ENCODE measurements at regions not wholly inside any gene's neighbourhood (a gene's known extent, or its start where the extent isn't known, plus 50 kb on each side); places are given as distances from the start of the nearest gene placed in this dataset.

GRCh38 chr7:25928549-25929330 is 223.3 kb upstream of the NFE2L3 start:
- Histone ChIP-seq H3K27me3 (ENCODE audit: insufficient read depth, poor library complexity, severe bottlenecking) (no peaks in the 10 kb centered on the region), H3K27ac (replicated peaks) (no peak overlapping the region), H3K4me3 (replicated peaks; ENCODE audit: insufficient read depth, low read length) (no peak overlapping the region)
- DNase-seq (ENCODE audit: low read depth in 1 of 2, low spot score in 1 of 2): no peak
- TF ChIP-seq GABPA (IDR thresholded peaks at IDR 0.05; ENCODE audit: low read depth) (no peak), POLR2AphosphoS5 (IDR thresholded peaks at IDR 0.05; ENCODE audit: low read depth) (no peak), SPI1 (IDR thresholded peaks at IDR 0.05; ENCODE audit: borderline replicate concordance, low read depth) (no peak), CTCF (IDR thresholded peaks at IDR 0.05; ENCODE audit: insufficient read depth, low read length) (no peak)
- TF ChIP-seq, protein P1, sequence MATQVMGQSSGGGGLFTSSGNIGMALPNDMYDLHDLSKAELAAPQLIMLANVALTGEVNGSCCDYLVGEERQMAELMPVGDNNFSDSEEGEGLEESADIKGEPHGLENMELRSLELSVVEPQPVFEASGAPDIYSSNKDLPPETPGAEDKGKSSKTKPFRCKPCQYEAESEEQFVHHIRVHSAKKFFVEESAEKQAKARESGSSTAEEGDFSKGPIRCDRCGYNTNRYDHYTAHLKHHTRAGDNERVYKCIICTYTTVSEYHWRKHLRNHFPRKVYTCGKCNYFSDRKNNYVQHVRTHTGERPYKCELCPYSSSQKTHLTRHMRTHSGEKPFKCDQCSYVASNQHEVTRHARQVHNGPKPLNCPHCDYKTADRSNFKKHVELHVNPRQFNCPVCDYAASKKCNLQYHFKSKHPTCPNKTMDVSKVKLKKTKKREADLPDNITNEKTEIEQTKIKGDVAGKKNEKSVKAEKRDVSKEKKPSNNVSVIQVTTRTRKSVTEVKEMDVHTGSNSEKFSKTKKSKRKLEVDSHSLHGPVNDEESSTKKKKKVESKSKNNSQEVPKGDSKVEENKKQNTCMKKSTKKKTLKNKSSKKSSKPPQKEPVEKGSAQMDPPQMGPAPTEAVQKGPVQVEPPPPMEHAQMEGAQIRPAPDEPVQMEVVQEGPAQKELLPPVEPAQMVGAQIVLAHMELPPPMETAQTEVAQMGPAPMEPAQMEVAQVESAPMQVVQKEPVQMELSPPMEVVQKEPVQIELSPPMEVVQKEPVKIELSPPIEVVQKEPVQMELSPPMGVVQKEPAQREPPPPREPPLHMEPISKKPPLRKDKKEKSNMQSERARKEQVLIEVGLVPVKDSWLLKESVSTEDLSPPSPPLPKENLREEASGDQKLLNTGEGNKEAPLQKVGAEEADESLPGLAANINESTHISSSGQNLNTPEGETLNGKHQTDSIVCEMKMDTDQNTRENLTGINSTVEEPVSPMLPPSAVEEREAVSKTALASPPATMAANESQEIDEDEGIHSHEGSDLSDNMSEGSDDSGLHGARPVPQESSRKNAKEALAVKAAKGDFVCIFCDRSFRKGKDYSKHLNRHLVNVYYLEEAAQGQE (IDR thresholded peaks at IDR 0.05; ENCODE audit: insufficient replicate concordance, low read depth): no peak

DNA sequence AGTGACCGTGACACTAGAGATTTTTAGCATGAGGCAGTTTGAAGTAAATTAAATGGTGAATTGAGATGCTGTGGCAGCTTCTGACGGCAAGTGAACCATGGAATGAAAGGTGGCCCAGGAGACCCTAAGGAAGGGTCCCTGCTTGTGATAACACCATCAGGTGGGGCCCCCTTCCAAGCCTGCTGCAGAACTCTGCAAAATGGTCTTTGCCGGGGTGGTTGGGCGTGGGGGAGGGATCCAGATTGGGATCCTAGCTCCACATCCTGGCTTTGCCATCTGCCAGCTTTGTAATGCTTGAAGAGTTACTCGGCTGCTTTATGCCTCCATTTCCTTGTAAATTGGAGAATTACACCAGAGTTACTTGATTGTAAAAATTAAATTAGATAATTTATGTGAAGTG is 222.6 kb upstream of the NFE2L3 start:
- Histone ChIP-seq H3K4me3 (replicated peaks; ENCODE audit: insufficient read depth, low read length) (no peak overlapping the region), H3K27me3 (ENCODE audit: insufficient read depth, poor library complexity, severe bottlenecking) (no peaks in the 10 kb centered on the region), H3K27ac (replicated peaks) (no peak overlapping the region)
- DNase-seq (ENCODE audit: low read depth in 1 of 2, low spot score in 1 of 2): no peak
- TF ChIP-seq, protein P1 (IDR thresholded peaks at IDR 0.05; ENCODE audit: insufficient replicate concordance, low read depth): no peak
- TF ChIP-seq CTCF (IDR thresholded peaks at IDR 0.05; ENCODE audit: insufficient read depth, low read length) (no peak), GABPA (IDR thresholded peaks at IDR 0.05; ENCODE audit: low read depth) (no peak), POLR2AphosphoS5 (IDR thresholded peaks at IDR 0.05; ENCODE audit: low read depth) (no peak)

GRCh38 chr7:25930492-25931048 is 221.4 kb upstream of the NFE2L3 start:
- H3K27me3 ChIP-seq (ENCODE audit: insufficient read depth, poor library complexity, severe bottlenecking): no peaks in the 10 kb centered on the region
- no peak overlapping the region for H3K27ac ChIP-seq (replicated peaks)
- no peak for DNase-seq (ENCODE audit: low read depth in 1 of 2, low spot score in 1 of 2)
- H3K4me3 ChIP-seq (replicated peaks; ENCODE audit: insufficient read depth, low read length): no peak overlapping the region
- TF ChIP-seq CTCF (IDR thresholded peaks at IDR 0.05; ENCODE audit: insufficient read depth, low read length) (no peak), SPI1 (IDR thresholded peaks at IDR 0.05; ENCODE audit: borderline replicate concordance, low read depth) (no peak), POLR2AphosphoS5 (IDR thresholded peaks at IDR 0.05; ENCODE audit: low read depth) (no peak), GABPA (IDR thresholded peaks at IDR 0.05; ENCODE audit: low read depth) (no peak)
- TF ChIP-seq, protein P1 (IDR thresholded peaks at IDR 0.05; ENCODE audit: insufficient replicate concordance, low read depth): no peak

Data from HL-60 (cell line).